HepG2 (cell line): ENCODE measurements at regions not wholly inside any gene's neighbourhood (a gene's known extent, or its start where the extent isn't known, plus 50 kb on each side); places are given as distances from the start of the nearest gene placed in this dataset.

Experiments
- ATAC-seq: fragments of 200-7000 bp; cut with Tn5 transposase; 3 replicates; pipeline ENCODE4 v1.9.1; 2020; ENCODE audit warnings: mild to moderate bottlenecking, moderate library complexity
- BruUV-seq: library from RNA; stranded (reverse); fragments of 400-500 nt; replicated peaks from 2 replicates; lab custom pipeline; 2021; lab: Mats Ljungman, UMichigan
- CTCF ChIA-PET: fragments of 300-600 bp; formaldehyde crosslinking; extraction: SDS; loops from one replicate; lab custom pipeline; 2021; ENCODE audit warnings: low total read pairs, inconsistent platforms, low intra/inter-chr PET ratio; lab: Yijun Ruan, JAX
- POLR2A ChIA-PET: fragments of 350-600 bp; sonication (Branson Sonifier 250); formaldehyde crosslinking; loops from one replicate; lab custom pipeline; 2020; ENCODE audit warnings: antibody characterized with exemption, inconsistent platforms; lab: Yijun Ruan, JAX
- DNase-seq: peaks from one replicate; pipeline ENCODE4 v3.0.0-alpha.2; 2015; ENCODE audit warnings: low spot score
- FAIRE-seq: peaks from 3 replicates; lab custom pipeline; 2011; peaks lifted over from hg19 to GRCh38; lab: Jason Lieb, UNC
- H2AFZ ChIP-seq: one replicate; pipeline ENCODE4 v1.6.1; 2011; ENCODE audit warnings: low read length, inconsistent platforms
- H3K27ac ChIP-seq: fragments of 300-600 bp; 3 replicates; pipeline ENCODE4 v1.8.0; 2011; ENCODE audit warnings: mixed run types, mild to moderate bottlenecking, mixed read lengths, low read length, inconsistent platforms; ENCODE audit not compliant: insufficient read depth; ENCODE audit errors: extremely low read length
- H3K27me3 ChIP-seq, 2 experiments: fragments of 200-600 bp in 1 of 2; 2 replicates in 1 of 2; 3 replicates in 1 of 2; pipeline versions ENCODE4 v1.6.0 to v1.8.0; 2011; ENCODE audit warnings: low read length in 2 of 2, mild to moderate bottlenecking in 2 of 2, moderate library complexity in 2 of 2, inconsistent platforms in 1 of 2; ENCODE audit not compliant: insufficient read depth in 2 of 2, control insufficient read depth in 1 of 2
- H3K36me3 ChIP-seq, 2 experiments: fragments of 200-600 bp in 1 of 2; replicated peaks in 1 of 2; 2 replicates in 1 of 2; 3 replicates in 1 of 2; pipeline versions ENCODE4 v1.5.1 to v1.8.0; 2011; ENCODE audit warnings: low read length in 2 of 2, inconsistent platforms in 1 of 2; ENCODE audit not compliant: insufficient read depth in 2 of 2, control insufficient read depth in 1 of 2
- H3K4me1 ChIP-seq: 2 replicates; pipeline ENCODE4 v1.5.1; 2012; ENCODE audit warnings: low read length, inconsistent platforms; ENCODE audit not compliant: insufficient read depth
- H3K4me2 ChIP-seq: 2 replicates; pipeline ENCODE4 v1.6.0; 2011; ENCODE audit warnings: low read depth, low read length, inconsistent platforms
- H3K4me3 ChIP-seq, 3 experiments: fragments of 200-600 bp in 1 of 3; sonication (generic), shearing (Covaris generic) in 1 of 3; replicated peaks in 1 of 3; 2 replicates each; pipeline ENCODE4 v1.5.1; 2011 to 2016; ENCODE audit warnings: low read length in 3 of 3, inconsistent platforms in 2 of 3, low read depth in 2 of 3, mild to moderate bottlenecking in 2 of 3, control low read depth in 1 of 3, mixed read lengths in 1 of 3; ENCODE audit not compliant: insufficient read depth in 1 of 3
- H3K79me2 ChIP-seq: one replicate; pipeline ENCODE4 v1.6.1; 2011; ENCODE audit warnings: low read length, inconsistent platforms; ENCODE audit not compliant: insufficient read depth
- H3K9ac ChIP-seq: 2 replicates; pipeline ENCODE4 v1.6.0; 2011; ENCODE audit warnings: mild to moderate bottlenecking, low read depth, low read length, inconsistent platforms; ENCODE audit not compliant: insufficient read depth
- H3K9me3 ChIP-seq: 2 replicates; pipeline ENCODE4 v1.5.1; 2012; ENCODE audit warnings: mild to moderate bottlenecking, low read length
- H4K20me1 ChIP-seq: 2 replicates; pipeline ENCODE4 v1.6.0; 2011; ENCODE audit warnings: inconsistent platforms, mild to moderate bottlenecking, low read length, moderate library complexity; ENCODE audit not compliant: insufficient read depth
- CBX5 ChIP-seq: sonication (generic); formaldehyde crosslinking; IDR thresholded peaks from 2 replicates; pipeline ENCODE4 v1.4.0; 2020; ENCODE audit warnings: missing genetic modification reagents, borderline replicate concordance
- HNRNPL ChIP-seq: fragments of 200-400 bp; formaldehyde crosslinking; IDR thresholded peaks from 2 replicates; pipeline ENCODE4 v1.6.1; 2017; ENCODE audit warnings: mild to moderate bottlenecking, low read depth, low read length
- KLF15 ChIP-seq: sonication (generic); formaldehyde crosslinking; IDR thresholded peaks from 2 replicates; pipeline ENCODE4 v1.8.1; 2023; ENCODE audit warnings: borderline replicate concordance, mild to moderate bottlenecking, inconsistent platforms, missing genetic modification reagents, mixed read lengths
- MNT ChIP-seq: fragments of 450-650 bp; IDR thresholded peaks from 2 replicates; pipeline ENCODE4 v1.6.1; 2016
- NFKBIZ ChIP-seq: IDR thresholded peaks from 2 replicates; pipeline ENCODE4 v1.6.1; 2018; ENCODE audit warnings: missing genetic modification reagents, missing compliant biosample characterization
- SETDB1 ChIP-seq: sonication (generic); formaldehyde crosslinking; IDR thresholded peaks from 2 replicates; pipeline ENCODE4 v1.5.1; 2020; ENCODE audit warnings: missing genetic modification reagents, mild to moderate bottlenecking, borderline replicate concordance
- ZBTB33 ChIP-seq: sonication (generic); formaldehyde crosslinking; IDR thresholded peaks from 2 replicates; pipeline ENCODE4 v1.4.0; 2020; ENCODE audit warnings: missing genetic modification reagents
- ZNF558 ChIP-seq: sonication (generic); formaldehyde crosslinking; IDR thresholded peaks from 2 replicates; pipeline ENCODE4 v1.9.0; 2022; ENCODE audit warnings: mild to moderate bottlenecking, missing genetic modification reagents, borderline replicate concordance
- WGBS: methylation state at CpG from one replicate; pipeline ENCODE4 v1.1.6; 2017; ENCODE audit warnings: low lambda C conversion rate; 5-methylcytosine and 5-hydroxymethylcytosine counted together
- in situ Hi-C: cut with HindIII; loops from 2 replicates; pipeline ENCODE4 v1.10.0; 2017; ENCODE audit warnings: low pct_unique_long_range_greater_than_20kb; ENCODE audit not compliant: extremely low pct_ligation_motif_present
- intact Hi-C: fragments of 100-400 bp; cut with micrococcal nuclease; formaldehyde crosslinking; loops from one replicate; pipeline ENCODE4 v1.10.0; 2022; ENCODE audit not compliant: unreplicated experiment

GRCh38 chr18:79611040-79611681 is 68.4 kb upstream of the CTDP1 start (continued):
- no peak for TF ChIP-seq ZBTB33

GRCh38 chr18:79612291-79613108 is 67.1 kb upstream of the CTDP1 start:
- no peaks in the 10 kb centered on the region for H3K79me2 ChIP-seq
- intact Hi-C loops = no loop called here
- H2AFZ ChIP-seq = no peak overlapping the region
- in situ Hi-C loops = no loop called here
- H3K4me1 ChIP-seq = no peaks in the 10 kb centered on the region
- H3K9me3 ChIP-seq = no peaks in the 10 kb centered on the region
- DNase-seq = no peak
- BruUV-seq = no TSS peak
- CTCF ChIA-PET = no interaction called here
- FAIRE-seq = no peak
- H3K27me3 ChIP-seq = peaks cover 4 to 57% of the 10 kb centered on the region in 2 experiments
- no peak overlapping the region for H3K27ac ChIP-seq
- no peak overlapping the region for H3K9ac ChIP-seq
- 0% methylated on average over 1 of the region's 27 CpGs for WGBS
- H3K4me3 ChIP-seq = no peak overlapping the region
- H4K20me1 ChIP-seq = no peaks in the 10 kb centered on the region
- TF ChIP-seq KLF15 (CRISPR knock-in tag) (no peak), CBX5 (CRISPR knock-in tag) (no peak), SETDB1 (CRISPR knock-in tag) (no peak), MNT (peak; percentile 96), ZNF558 (no peak), HNRNPL (peak; percentile 92; the same call in 1 of the 2 replicates), NFKBIZ (CRISPR knock-in tag) (no peak)
- TF ChIP-seq, all 625 proteins: peak for 2
- ATAC-seq = no peak
- no peak overlapping the region for H3K4me2 ChIP-seq
- POLR2A ChIA-PET = no interaction called here
- H3K36me3 ChIP-seq = no peaks in the 10 kb centered on the region
